Activated CD8-positive, alpha-beta memory T cell treated with anti-CD3 and anti-CD28 coated beads, Interleukin-2, amount 50 U/mL, for 48 hours (primary cell): ENCODE measurements at regions not wholly inside any gene's neighbourhood (a gene's known extent, or its start where the extent isn't known, plus 50 kb on each side); places are given as distances from the start of the nearest gene placed in this dataset.

Source experiments
- DNase-seq: peaks from one replicate; pipeline ENCODE4 v3.0.0-alpha.2; 2020

DNA sequence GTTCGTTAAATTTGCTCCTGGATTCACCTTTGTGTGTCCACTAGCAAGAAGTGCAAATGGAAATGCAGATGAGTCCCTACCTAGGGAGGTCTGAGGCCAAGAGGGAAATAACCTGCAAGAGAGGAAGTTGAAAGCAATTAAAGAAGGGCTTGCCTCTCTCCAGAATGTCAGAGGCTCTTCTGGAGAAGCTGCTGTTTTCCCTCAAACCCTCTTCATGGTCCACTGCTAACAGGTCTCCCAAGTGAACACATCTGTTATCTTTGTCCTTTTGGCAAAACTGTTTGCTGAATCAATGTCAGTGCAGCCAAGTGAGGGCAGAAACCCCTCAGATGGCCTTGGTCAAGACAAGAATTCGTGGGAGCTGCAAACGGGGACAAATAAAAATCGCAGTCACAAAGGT lies 177.3 kb upstream of the PLXNA2 start:
- DNase-seq = no peak

DNA sequence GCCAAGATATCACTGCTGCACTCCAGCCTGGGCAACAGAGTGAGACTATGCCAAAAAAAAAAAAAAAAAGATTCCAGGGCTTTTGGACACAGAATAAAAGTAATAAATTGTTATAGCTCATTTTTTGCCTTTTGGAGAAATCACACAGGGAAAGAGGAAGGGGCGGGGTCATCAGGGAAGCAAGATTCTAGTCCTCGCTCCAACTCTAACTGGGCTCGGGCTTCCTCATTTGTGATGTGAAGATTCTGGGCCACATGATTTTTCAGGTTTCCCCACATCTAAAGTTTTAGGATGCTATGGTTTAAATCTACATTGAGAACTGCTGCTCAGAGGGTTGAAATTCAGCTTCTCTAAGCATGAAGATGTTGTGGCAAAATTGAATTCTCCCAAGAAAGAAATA lies 179.3 kb upstream of the PLXNA2 start:
- no peak for DNase-seq

DNA sequence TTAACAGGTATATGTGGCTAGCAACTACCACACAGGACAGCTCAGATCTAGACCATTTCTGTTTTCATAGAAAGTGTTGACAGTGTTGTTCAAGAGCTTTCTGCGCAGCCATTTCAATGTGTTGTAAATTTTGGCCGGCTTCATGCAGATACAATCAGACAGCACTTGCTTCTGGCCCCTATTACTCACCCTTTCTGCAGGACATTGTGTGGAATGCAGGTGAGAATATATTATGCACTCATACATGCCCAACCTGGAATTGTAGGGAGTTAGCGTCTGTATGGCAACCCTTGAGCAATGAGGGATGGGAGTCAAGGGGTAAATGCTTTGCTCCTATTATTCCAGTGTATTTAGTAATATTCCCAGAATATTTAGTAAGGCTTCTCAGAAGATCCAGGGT lies 180.9 kb upstream of the PLXNA2 start:
- no peak for DNase-seq

DNA sequence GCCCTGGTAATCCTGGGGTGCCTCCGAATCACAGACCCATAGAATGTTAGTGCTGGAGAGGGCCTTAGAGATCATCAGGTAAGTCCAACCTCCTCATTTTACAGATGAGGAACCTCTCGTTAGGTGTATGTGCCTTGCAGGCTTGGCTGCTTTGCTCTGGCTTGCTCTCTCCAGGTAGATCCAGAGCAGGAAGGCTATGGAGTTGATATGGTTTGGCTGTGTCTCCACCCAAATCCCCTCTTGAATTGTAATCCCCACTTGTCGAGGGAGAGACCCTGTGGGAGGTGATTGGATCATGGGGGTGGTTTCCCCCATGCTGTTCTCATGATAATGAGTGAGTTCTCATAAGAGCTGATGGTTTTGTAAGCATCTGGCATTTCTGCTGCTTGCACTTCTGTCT lies 186.0 kb upstream of the PLXNA2 start:
- DNase-seq = no peak

DNA sequence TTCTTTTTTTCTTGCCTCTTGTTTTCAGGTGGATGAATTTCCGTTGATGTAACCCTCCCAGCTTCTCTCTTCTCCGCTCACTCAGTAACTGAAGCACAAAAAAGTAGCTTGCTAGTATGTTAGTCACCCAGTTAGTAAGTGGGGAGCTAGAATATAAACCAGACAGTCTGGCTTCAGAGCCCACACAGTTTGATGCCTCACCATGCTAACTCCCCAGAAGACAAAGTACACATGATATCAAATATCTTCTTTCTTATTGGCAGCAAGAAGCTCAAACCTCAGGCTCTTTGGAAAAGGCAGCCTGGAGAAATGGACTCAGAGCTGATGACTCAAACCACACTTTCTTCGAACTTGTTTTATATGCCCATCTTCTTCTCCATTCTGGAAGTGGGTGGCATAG lies 187.5 kb upstream of the PLXNA2 start:
- no peak for DNase-seq

DNA sequence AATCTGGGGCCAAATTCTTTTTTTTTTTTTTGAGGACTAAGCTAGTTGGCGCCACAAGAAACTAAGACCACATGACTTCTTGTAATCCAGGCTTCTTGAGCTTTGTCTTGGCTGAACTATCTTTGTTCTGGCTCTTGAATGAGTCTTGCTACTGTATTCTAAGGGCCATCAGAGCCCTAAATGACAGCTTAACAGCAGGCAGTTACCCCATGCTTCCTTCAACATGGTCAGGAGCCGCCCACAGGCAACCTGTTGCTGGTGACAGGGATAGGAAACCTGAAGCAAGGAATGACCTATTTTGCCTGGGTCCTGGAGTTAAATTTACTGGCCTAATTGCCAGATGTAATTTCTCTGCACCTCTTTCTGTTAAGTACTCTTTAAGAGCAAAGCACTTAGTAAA lies 188.2 kb upstream of the PLXNA2 start:
- no peak for DNase-seq

DNA sequence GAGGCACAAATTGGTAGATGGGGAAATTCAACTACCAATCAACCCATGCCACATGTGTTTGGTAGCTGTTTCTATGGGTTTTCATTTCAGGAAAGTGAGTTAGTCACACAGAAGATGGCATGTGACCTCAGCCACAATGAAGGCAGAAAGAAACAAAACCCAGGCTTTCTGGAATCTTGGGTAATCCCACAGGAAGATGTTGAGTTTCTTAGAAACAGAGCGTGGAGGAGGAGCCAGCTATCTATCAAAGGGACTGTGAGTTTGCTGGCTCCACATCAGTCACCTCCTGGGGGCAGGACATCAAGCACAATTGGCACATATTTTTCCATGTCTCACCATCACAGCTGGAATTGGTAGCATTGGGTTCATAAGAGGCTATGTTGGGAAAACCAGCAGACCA lies 188.9 kb upstream of the PLXNA2 start:
- no peak for DNase-seq

DNA sequence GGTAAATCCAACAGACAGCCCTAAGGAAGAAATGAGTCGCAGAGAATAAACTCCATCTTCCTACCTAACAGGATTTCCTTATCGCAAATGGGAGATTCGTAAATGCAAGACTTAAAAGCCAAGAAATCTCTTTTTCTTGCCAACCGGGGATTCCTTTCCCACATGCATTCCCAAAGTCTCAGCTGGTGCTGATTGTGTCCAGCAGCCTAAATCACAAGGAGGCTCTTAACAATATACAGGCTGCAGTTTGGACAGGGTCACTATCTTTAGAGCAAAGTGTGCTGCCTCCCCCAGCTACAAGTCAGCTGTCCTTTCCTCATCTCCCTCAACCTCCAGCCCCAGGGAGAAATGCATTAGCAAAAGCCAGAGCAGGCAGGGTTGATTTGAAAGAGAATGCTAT lies 189.8 kb upstream of the PLXNA2 start:
- DNase-seq = no peak

DNA sequence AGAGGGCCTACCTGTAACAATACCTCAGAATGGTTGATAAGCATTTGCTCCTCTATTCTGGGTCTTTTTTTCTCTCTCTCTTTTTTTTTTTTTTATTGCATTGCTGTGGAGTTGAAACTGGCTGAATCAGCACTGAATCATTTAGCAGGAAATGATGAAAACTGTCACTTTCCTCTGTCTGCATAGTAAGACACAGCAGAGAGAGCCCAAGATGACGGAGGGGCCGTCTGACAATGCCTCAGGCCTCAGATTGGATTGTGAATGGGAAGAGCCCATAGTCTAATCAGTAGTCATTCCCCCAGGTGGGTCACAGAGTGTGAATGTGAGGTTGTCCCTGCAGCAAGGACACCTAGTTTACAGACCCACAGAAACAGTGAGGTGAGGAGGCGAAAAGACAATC lies 193.2 kb upstream of the PLXNA2 start:
- no peak for DNase-seq

DNA sequence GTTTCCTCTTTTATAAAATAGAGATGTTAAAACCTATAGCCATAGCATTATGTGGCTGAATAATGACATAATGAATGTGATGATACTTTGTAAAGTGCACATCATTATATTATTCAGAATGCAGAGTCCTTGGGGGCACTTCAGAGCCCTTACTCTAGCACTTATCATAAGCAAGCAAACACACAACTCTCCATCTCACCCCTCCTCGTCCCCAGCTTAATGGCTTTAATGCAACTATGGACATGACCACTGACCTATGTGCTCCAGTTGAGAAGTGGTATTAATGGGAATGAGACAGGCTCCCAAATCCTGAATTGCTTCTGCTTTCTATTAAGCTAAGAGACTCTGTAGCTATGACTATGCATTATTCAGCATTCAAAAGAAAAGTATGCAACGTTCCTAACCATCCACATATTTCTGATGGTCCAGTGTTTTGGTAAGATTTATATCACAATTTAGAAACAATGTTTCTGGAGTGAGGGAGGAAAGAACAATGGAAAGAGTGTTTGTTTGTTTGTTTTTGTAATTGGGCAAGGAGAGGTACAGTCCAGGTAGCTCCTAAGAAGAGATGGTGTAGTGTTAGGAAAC lies 194.0 kb upstream of the PLXNA2 start:
- no peak for DNase-seq

DNA sequence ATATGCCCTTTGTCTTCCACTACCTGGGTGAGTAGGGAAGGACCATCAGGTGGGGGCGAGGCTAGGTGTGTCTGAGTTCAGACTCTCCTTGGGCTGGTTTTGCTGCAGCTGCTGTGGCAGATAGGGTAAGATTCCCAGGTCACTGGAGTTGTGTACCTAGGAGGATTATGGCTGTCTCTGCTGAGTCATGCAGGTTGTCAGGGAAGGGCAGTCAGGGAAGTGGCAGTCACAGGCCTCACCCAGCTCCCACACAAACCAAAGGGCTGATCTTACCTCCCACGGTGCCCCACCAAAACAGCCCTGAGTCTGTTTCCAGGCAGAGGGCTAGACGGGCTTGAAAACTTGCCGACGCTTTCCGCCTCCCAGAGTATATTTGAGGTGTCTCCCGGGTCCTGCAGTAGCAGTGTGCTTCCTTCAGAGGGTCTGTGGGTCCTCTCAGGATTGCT lies 201.6 kb upstream of the PLXNA2 start:
- no peak for DNase-seq

DNA sequence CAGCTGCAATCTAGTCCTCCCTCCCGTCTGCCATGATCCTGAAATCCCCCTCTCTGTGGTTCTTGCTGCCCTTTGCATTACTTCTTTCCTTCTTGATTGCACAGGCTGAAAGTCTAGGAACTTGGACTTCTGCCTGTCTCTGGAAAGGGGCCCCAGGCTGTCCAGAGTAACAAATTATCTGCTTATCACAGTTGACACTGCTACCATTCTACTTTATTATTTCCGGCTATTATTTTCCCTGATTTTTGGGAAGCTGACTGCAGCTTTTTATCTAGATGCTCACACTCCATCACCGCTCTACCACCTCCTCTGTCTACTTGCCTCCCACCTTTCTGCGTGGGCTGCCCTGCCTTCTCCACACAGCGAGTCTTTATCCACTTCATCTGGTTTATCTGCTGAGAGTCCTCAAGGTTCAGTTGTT lies 202.1 kb upstream of the PLXNA2 start:
- DNase-seq = no peak

DNA sequence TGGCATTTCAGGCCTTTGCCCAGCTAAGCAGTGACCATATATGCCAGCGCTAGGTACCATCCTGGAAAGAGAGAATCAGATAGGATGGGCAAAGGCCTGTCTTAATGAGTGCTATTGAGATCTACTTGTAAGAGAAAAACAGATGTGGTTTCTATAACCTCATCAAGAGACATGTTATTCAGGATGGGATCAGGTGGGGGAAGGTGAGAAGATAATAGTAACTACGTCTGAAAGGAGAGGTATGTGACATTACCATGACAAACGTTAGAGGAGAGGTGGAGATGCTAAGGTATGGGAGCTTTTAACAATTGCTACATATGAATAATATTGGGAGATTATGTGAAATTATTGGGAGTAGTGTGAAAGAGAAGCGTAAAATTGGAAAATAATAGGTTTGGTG lies 204.2 kb upstream of the PLXNA2 start:
- no peak for DNase-seq

DNA sequence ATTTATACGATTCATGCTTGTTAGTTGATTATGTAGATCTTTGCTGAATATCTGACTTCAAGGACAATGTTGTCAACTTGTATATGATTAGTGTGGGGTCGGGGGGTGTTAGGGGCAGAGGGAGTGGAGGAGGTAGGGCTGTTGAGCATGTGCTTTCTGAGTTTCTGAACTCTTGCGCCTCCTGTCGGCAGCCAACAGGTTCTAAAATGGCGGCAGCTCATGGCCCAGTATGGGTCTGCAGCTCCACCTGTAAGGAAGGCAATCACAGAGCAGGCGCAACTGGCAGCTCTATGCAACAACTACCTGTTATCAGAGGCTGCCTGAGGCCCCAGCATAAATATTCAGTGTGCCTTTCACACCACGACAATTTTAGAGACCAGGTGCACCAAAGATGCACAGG lies 205.8 kb upstream of the PLXNA2 start:
- no peak for DNase-seq

DNA sequence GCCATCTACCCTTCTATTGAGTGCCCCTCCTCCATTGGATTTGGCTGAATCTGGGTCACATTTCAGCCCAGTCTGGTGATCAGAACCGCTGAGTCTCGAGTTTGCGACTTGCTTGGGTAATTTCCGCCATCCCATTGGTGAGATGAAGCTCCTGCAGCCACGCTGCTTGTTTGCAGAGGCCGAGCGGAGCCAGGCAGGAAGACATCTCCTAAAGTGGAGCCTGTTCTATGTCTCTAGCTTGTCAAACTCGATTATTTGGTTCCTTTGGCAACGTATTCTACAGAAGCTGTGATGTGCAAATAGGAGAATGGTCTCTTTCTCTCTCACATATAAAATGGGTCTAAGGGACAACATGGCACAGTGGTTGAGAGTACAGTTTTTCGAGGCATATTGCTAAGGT lies 206.8 kb upstream of the PLXNA2 start:
- DNase-seq = no peak

DNA sequence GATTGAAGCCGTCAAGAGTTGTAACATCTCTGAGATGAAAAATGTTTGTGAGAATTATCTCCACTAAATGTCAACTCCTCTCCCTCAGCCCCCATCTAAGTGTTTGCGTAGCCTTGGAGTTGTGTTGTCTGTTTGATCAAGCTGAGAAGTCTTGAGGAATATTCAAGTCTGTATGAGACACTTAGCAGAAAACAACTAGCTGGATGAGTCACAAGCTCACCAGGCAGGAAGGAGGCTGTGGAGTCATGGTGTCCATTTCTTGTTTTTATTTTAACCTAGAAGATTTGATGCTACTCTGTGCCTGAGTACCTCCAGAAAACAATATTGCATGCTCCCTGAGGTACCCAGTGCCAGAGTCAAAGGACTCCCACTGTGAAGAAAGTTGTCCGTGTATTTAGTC lies 211.6 kb upstream of the PLXNA2 start:
- no peak for DNase-seq

DNA sequence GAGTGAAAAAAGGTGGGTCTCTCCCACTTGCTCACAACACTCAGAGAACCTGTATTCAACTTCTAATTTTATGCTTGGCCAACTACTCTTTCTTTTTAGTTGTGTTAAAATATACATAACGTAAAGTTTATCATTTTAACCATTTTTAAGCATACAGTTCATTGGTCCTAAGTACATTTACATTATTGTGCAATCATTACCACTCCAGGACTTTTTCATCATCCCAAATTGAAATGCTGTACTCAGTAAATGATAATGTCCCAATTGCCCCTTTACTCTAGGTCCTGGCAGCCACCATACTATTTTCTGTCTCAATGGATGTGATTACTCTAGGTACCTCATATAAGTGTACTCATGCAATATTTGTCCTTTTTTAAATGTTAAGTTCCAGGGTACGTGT lies 212.3 kb upstream of the PLXNA2 start:
- DNase-seq = no peak

DNA sequence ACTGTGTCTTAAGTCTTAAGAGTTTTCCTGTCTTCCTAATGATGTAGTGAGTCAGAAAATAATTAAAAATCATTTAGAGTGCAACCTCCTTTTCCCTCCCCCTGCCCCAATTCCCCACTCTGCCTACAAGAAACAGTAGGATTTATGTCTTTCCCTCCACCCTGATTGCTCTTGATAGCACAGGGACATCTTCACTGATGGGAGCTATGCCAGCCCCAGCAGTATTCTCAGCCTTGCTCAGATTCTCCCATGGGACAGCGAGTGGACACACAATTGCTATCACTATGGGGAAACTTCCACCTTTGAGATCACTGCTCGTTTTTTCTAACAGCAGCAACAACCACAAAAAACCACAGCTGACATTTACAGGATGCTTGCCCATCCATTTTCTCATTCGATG lies 216.6 kb upstream of the PLXNA2 start:
- DNase-seq = no peak

DNA sequence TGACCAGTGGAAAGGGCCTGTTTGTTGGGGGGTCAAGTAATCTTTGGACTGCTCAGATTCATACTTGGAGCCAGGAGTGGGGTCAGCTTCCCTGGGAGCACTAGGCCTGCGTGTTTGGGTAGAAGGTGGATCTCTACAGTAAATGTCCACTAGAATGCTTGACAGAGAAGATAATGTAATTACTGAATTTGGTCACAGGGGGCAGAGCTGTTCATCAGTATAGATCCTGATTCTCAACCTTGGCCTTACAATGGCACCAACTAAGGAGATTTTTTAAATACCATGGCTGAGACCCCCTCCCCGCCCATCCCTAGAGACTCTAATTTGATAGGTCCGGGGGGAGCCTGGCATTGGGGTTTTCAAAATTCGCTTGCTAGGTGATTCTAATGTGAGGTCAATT lies 217.5 kb upstream of the PLXNA2 start:
- no peak for DNase-seq

DNA sequence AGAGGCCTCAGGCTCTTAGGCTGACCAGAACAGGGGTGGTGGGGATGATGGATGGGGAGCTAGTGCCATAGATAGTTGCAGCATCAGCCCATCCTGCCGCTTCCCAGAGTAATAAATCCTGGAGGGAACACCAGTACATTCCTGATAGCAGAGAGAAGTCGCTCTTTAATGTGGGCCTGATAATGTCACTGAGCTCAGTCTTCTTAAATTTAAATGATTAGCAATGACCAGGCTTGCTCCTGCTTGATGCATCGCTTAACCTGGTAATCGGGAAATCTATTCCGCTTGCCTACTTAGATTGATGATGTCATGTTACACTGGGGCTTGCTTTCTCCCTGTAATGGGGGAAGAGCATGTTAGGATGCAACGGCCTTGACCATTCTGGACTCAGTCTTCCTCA lies 218.6 kb upstream of the PLXNA2 start:
- no peak for DNase-seq

DNA sequence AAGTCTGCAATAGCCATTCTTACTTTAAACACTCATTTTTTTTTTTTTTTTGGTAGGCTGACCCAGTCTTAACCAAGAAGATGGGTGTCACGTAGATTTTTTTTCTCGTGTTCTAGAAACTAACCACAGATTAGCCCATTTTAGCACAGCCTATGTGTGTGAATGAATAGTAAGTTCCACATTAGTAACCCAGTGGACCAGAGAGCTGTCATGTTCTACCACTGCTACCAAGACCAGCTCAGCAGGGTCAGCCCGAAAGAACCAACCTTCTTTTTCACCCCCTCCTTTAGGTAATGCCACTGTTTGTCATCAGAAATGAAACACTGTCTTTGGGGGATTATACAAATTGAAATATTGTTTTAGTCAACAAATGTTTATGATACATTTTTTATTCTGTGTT lies 221.1 kb upstream of the PLXNA2 start:
- no peak for DNase-seq

DNA sequence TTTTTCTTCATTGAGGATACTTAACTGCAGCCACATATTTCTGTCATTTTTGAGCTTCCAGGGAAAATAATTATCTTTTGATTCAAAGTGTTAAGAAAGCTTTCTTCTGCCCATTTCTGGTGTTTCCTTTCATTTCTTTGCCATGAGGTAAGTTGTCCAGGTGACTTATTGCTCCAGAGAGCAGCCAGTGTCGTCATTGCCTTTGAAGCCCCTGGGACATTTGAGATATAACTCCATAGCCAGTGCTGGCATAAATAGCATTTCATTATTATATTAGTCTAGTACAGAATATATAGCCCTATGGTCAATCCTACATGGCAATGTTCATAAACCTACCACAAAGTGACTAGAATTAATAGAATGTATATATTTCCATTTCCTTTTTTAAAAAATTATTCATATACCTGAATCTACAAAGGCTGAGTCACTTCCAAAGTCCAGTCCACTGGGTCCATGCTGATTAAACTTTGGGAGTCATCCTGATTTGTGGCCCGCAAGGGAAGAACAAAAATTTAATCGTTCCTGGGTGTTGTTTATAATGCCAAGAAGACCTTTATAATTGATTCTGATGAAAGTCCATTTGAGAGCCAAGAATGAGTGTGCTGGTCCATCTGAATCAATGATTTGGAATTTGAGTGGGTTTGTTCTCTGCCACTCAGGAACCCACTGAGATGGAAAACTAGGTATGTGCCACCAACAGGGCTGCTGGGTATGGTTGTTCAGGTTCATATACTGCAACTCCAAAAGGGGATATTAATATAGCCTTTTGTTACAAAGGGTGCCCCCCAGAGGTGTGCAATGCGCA lies 221.8 kb upstream of the PLXNA2 start:
- DNase-seq = no peak

DNA sequence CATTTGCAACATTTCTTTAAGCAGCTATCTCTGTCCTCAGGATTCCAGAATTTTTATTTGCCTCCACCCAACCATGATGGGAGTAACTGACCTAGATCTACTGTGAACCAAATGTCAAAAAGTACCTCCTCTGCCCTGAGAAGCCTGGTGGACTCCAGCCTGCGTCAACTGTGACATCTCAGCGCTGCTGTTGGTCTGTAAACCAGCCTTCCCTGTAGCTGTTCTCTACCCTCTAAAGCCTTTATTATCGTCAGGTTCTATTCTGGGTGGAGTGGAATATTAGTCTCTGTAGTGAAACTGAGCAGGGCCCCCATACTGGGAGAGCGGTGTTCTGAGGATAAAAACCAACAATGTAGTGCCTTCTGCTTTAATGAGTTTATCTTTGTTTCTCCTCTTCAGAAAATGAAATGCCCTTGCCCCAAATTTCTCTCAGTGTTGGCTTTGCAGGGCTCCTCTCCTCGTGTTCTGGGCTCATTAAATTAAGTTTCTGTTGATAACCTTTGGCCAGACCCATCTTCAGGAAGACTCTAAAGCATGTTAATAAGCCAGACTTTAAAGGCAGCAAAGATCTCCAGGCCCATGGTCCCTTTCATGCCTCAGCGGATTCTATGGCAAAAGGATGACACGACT lies 223.1 kb upstream of the PLXNA2 start:
- DNase-seq = no peak

DNA sequence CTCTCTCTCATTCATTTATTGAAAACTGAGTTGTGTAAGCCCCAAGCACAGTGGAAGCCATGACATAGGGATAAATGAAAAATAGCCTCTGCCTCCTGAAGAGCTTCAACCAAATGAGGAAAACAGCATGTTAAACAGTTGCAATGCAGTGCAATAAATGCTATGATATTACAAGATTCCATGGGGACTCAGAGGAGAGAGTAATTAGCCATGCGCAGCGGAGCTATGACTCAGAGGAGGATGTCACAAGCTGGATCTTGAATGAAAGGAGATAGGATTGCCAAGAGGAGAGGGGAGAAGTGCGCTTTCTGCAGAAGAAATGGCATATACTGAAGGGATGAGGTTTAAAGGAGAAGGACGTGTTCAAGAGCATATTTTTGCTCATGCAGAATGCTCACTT lies 231.3 kb upstream of the PLXNA2 start:
- DNase-seq = no peak
